ENCODE measurements at regions not wholly inside any gene's neighbourhood (a gene's known extent, or its start where the extent isn't known, plus 50 kb on each side); places are given as distances from the start of the nearest gene placed in this dataset.

- peak in 3 of 4 donors; percentile 36 to 74 (median 62) for ATAC-seq
- Histone ChIP-seq H3K27me3 (no peaks in the 10 kb centered on the region), H3K4me1 (peaks cover 0 to 19% (median 0%) of the 10 kb centered on the region in 12 donors), H3K36me3 (no peaks in the 10 kb centered on the region), H3K4me3 (no peak overlapping the region), H3K27ac (no peak overlapping the region), H3K9me3 (peaks cover 0 to 17% (median 13%) of the 10 kb centered on the region in 12 donors)
- intact Hi-C loops (cut with DNase I) = loop anchor here (2.0 to 10.0 kb wide), 14 partner anchors 129 to 754 kb away; partner anchors contain the start of gene ATF7IP (in 3 of the 10)
- no peak for TF ChIP-seq POLR2A (IDR thresholded peaks at IDR 0.05)
- peak; percentile 56 to 87 (median 74) for TF ChIP-seq CTCF (IDR thresholded peaks at IDR 0.05)
- WGBS, 4 donors = 42 to 45% (median 43%) methylated on average over 8 of the region's 8 CpGs
- no peak for DNase-seq
Measured at GRCh38 chr12:14238221-14238792, 127.2 kb upstream of the ATF7IP start.

GRCh38 chr12:14239350-14239934 is 126.0 kb upstream of the ATF7IP start:
- DNase-seq (peak in 3 of 5 donors; percentile 22 to 67 (median 54)), ATAC-seq (peak; percentile 47 to 99 (median 91))
- peak in 3 of 12 donors; percentile 7 to 22 (median 13) for TF ChIP-seq CTCF (IDR thresholded peaks at IDR 0.05)
- TF ChIP-seq POLR2A (IDR thresholded peaks at IDR 0.05) = no peak
- peak overlapping the region in 7 of 12 donors; percentile 15 to 62 (median 42) for H3K27ac ChIP-seq
- peaks cover 0 to 27% (median 18%) of the 10 kb centered on the region in 12 donors for H3K9me3 ChIP-seq
- H3K4me3 ChIP-seq = peak overlapping the region in 8 of 12 donors; percentile 6 to 43 (median 12)
- peaks cover 0 to 19% (median 0%) of the 10 kb centered on the region in 12 donors for H3K4me1 ChIP-seq
- H3K36me3 ChIP-seq = no peaks in the 10 kb centered on the region
- no peaks in the 10 kb centered on the region for H3K27me3 ChIP-seq
- 39 to 45% (median 40%) methylated on average over 13 of the region's 13 CpGs for WGBS, 4 donors
- intact Hi-C loops (cut with DNase I) = loop anchor here (2.0 to 10.0 kb wide), 14 partner anchors 128 to 753 kb away; partner anchors contain the start of gene ATF7IP (in 3 of the 10)

- H3K4me1 ChIP-seq = peaks cover 0 to 20% (median 0%) of the 10 kb centered on the region in 12 donors
- ATAC-seq = peak in 2 of 4 donors; percentile 23 to 38
- H3K27me3 ChIP-seq = no peaks in the 10 kb centered on the region
- no peaks in the 10 kb centered on the region for H3K36me3 ChIP-seq
- 61 to 66% (median 62%) methylated on average over 11 of the region's 11 CpGs for WGBS, 4 donors
- peak overlapping the region in 8 of 12 donors; percentile 6 to 43 (median 12) for H3K4me3 ChIP-seq
- H3K9me3 ChIP-seq = peaks cover 0 to 31% (median 18%) of the 10 kb centered on the region in 12 donors
- no peak for DNase-seq
- intact Hi-C loops (cut with DNase I) = loop anchor here (2.0 to 10.0 kb wide), 15 partner anchors 127 to 752 kb away; partner anchors contain the start of gene ATF7IP (in 3 of the 10)
- TF ChIP-seq POLR2A (IDR thresholded peaks at IDR 0.05) (no peak), CTCF (IDR thresholded peaks at IDR 0.05) (no peak)
- peak overlapping the region in 4 of 12 donors; percentile 42 to 62 (median 50) for H3K27ac ChIP-seq
Measured at GRCh38 chr12:14239935-14240872, 125.3 kb upstream of the ATF7IP start.

Measured in heart left ventricle (tissue), 16 donors.